ENCODE measurements at regions not wholly inside any gene's neighbourhood (a gene's known extent, or its start where the extent isn't known, plus 50 kb on each side); places are given as distances from the start of the nearest gene placed in this dataset.

DNA sequence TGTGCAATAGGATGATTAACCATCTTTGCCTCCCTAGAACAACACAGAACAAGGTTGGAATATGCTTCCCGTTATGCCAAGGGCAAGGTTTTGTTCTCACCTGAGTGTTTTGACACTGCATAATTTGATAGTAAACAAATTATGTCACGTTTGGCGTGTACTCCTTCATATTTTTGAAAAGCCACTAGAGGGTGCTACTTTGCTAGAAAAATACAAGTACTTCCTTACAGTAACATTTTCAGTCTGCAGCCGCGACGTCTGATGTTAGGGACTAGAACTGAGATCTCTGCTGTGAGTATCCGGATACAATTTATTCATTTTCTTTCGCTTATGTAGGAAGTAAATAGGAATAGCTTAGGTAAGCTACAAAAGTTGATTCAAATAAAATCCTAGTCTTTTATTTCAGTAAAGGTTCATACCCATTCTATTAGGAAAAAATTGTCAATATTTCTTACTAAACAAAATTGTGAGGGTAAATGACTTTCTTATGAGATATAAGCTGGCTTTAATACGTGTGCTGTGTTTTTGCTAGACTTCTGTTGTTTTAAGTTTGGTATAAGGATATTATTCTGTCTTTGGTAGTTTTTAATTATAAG, 181.1 kb upstream of the WDFY3 start:
- no peak overlapping the region for H3K4me3 ChIP-seq (ENCODE audit: low read depth, low read length)

DNA sequence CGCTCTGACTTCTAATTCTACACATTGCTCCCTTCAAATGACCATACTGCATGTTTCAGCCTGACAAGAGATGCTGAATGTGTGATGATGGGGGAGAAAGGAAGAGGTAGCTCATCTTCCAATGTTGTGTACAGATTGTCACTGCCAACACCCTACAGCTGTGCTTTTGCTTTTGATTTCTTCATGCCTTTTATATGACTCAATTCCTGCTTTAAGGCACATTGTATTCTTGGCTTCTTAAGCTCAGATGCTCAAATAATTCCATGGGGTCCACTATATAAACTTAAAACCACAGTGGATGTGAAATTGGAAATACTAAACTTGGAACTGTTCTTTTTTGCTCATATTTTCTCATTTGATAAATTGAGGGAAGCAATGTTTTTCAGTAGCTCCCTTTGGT, 183.2 kb upstream of the WDFY3 start:
- Histone ChIP-seq H3K27me3 (ENCODE audit: control insufficient read depth, insufficient read depth, low read length) (no peaks in the 10 kb centered on the region), H3K9me3 (ENCODE audit: control insufficient read depth, insufficient read depth, low read length) (no peaks in the 10 kb centered on the region), H3K36me3 (ENCODE audit: control insufficient read depth, insufficient read depth, low read length) (no peaks in the 10 kb centered on the region), H3K27ac (ENCODE audit: low read depth, low read length) (no peak overlapping the region), H3K4me1 (ENCODE audit: control insufficient read depth, insufficient read depth, low read length) (no peaks in the 10 kb centered on the region), H3K4me3 (ENCODE audit: low read depth, low read length) (no peak overlapping the region)
- no peak for DNase-seq (ENCODE audit: low read depth in 4 of 6, low spot score in 6 of 6)
- WGBS (ENCODE audit: insufficient coverage): no CpG with 5 or more reads among the region's 1 CpG

More for the DNA sequence above, 181.1 kb upstream of the WDFY3 start:
- Histone ChIP-seq H3K36me3 (ENCODE audit: control insufficient read depth, insufficient read depth, low read length) (no peaks in the 10 kb centered on the region), H3K27me3 (ENCODE audit: control insufficient read depth, insufficient read depth, low read length) (no peaks in the 10 kb centered on the region), H3K27ac (ENCODE audit: low read depth, low read length) (no peak overlapping the region), H3K9me3 (ENCODE audit: control insufficient read depth, insufficient read depth, low read length) (no peaks in the 10 kb centered on the region), H3K4me1 (ENCODE audit: control insufficient read depth, insufficient read depth, low read length) (no peaks in the 10 kb centered on the region)
- 0% methylated on average over 1 of the region's 9 CpGs for WGBS (ENCODE audit: insufficient coverage)
- peak; percentile 24 to 96 (median 52) for DNase-seq (ENCODE audit: low read depth in 4 of 6, low spot score in 6 of 6)

- no peak overlapping the region for H3K4me3 ChIP-seq (ENCODE audit: low read depth, low read length)
- H3K4me1 ChIP-seq (ENCODE audit: control insufficient read depth, insufficient read depth, low read length): no peaks in the 10 kb centered on the region
- H3K27ac ChIP-seq (ENCODE audit: low read depth, low read length): no peak overlapping the region
- DNase-seq (ENCODE audit: low read depth in 4 of 6, low spot score in 6 of 6): no peak
- no peaks in the 10 kb centered on the region for H3K9me3 ChIP-seq (ENCODE audit: control insufficient read depth, insufficient read depth, low read length)
- no CpG with 5 or more reads among the region's 1 CpG for WGBS (ENCODE audit: insufficient coverage)
- H3K36me3 ChIP-seq (ENCODE audit: control insufficient read depth, insufficient read depth, low read length): no peaks in the 10 kb centered on the region
- H3K27me3 ChIP-seq (ENCODE audit: control insufficient read depth, insufficient read depth, low read length): no peaks in the 10 kb centered on the region
These were observed 184.9 kb upstream of the WDFY3 start for GRCh38 chr4:85151371-85151770.

DNA sequence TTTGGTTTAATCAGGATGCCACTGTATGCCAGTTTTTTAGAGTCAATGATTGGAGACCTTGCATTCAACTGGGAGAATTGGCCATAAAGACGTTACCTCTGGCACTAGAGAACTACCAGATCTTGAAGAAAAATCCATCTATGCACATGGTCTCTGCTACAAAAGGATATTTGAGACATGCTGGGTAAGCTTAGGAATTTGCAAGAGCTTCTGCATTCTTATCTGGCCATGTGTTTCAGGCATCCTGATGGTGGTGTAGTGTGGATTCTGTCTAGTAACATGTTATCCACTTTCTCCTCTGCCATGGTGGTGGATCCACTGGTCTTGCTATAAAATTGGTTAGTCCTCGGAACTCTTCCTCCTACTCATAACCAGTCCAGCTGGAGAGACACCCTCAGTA, 185.3 kb upstream of the WDFY3 start:
- Histone ChIP-seq H3K9me3 (ENCODE audit: control insufficient read depth, insufficient read depth, low read length) (no peaks in the 10 kb centered on the region), H3K4me1 (ENCODE audit: control insufficient read depth, insufficient read depth, low read length) (no peaks in the 10 kb centered on the region), H3K27me3 (ENCODE audit: control insufficient read depth, insufficient read depth, low read length) (no peaks in the 10 kb centered on the region), H3K4me3 (ENCODE audit: low read depth, low read length) (no peak overlapping the region), H3K27ac (ENCODE audit: low read depth, low read length) (no peak overlapping the region), H3K36me3 (ENCODE audit: control insufficient read depth, insufficient read depth, low read length) (no peaks in the 10 kb centered on the region)
- no peak for DNase-seq (ENCODE audit: low read depth in 4 of 6, low spot score in 6 of 6)
- 100% methylated on average over 1 of the region's 2 CpGs for WGBS (ENCODE audit: insufficient coverage)

DNA sequence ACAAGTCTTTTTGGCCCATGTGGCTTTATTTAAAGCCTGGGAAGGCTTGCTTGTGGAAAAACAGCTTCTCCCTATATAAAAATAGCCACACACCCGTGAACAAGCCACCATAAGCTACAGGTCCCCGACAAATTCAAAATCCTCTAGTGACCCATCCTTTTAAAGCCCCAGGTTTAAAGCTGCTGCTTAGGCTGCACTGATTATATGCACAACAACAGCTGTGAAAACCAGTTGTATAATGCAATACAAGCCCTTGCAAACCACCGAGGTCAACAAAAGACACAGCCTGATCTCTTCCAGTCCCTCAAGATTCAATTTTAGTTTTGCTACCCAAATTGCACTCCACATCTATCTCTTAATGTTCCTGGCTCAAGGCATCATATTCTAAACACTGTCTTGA, 186.0 kb upstream of the WDFY3 start:
- Histone ChIP-seq H3K36me3 (ENCODE audit: control insufficient read depth, insufficient read depth, low read length) (no peaks in the 10 kb centered on the region), H3K9me3 (ENCODE audit: control insufficient read depth, insufficient read depth, low read length) (no peaks in the 10 kb centered on the region), H3K4me3 (ENCODE audit: low read depth, low read length) (no peak overlapping the region), H3K27ac (ENCODE audit: low read depth, low read length) (no peak overlapping the region), H3K4me1 (ENCODE audit: control insufficient read depth, insufficient read depth, low read length) (no peaks in the 10 kb centered on the region), H3K27me3 (ENCODE audit: control insufficient read depth, insufficient read depth, low read length) (no peaks in the 10 kb centered on the region)
- 77% methylated on average over 3 of the region's 3 CpGs for WGBS (ENCODE audit: insufficient coverage)
- DNase-seq (ENCODE audit: low read depth in 4 of 6, low spot score in 6 of 6): no peak

DNA sequence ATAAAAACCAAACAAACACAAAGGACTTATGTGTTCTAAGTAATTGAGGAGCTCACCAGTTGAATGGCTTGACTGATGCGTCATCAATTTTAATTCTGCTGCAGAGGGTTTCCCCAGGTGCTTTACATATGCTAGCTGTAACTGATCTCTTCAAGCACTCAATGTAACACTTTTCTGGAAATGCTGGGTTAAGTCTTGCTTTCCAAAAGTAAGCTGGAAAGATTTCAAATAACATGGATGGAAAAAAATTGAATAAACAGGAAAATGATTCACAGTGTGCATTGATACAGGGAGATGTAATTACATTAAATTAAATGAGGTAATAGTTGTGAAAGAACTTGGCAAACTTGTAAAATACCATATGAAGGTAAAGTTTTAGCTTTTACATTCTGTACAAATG, 186.7 kb upstream of the WDFY3 start:
- Histone ChIP-seq H3K4me3 (ENCODE audit: low read depth, low read length) (no peak overlapping the region), H3K27ac (ENCODE audit: low read depth, low read length) (no peak overlapping the region), H3K9me3 (ENCODE audit: control insufficient read depth, insufficient read depth, low read length) (no peaks in the 10 kb centered on the region), H3K36me3 (ENCODE audit: control insufficient read depth, insufficient read depth, low read length) (no peaks in the 10 kb centered on the region), H3K27me3 (ENCODE audit: control insufficient read depth, insufficient read depth, low read length) (no peaks in the 10 kb centered on the region), H3K4me1 (ENCODE audit: control insufficient read depth, insufficient read depth, low read length) (no peaks in the 10 kb centered on the region)
- no peak for DNase-seq (ENCODE audit: low read depth in 4 of 6, low spot score in 6 of 6)
- WGBS (ENCODE audit: insufficient coverage): no CpG with 5 or more reads among the region's 1 CpG

GRCh38 chr4:85154591-85154990, 188.1 kb upstream of the WDFY3 start:
- H3K4me1 ChIP-seq (ENCODE audit: control insufficient read depth, insufficient read depth, low read length): no peaks in the 10 kb centered on the region
- H3K27ac ChIP-seq (ENCODE audit: low read depth, low read length): no peak overlapping the region
- no peaks in the 10 kb centered on the region for H3K9me3 ChIP-seq (ENCODE audit: control insufficient read depth, insufficient read depth, low read length)
- WGBS (ENCODE audit: insufficient coverage): no CpG with 5 or more reads among the region's 1 CpG
- no peak for DNase-seq (ENCODE audit: low read depth in 4 of 6, low spot score in 6 of 6)
- no peak overlapping the region for H3K4me3 ChIP-seq (ENCODE audit: low read depth, low read length)
- H3K36me3 ChIP-seq (ENCODE audit: control insufficient read depth, insufficient read depth, low read length): no peaks in the 10 kb centered on the region
- no peaks in the 10 kb centered on the region for H3K27me3 ChIP-seq (ENCODE audit: control insufficient read depth, insufficient read depth, low read length)

DNA sequence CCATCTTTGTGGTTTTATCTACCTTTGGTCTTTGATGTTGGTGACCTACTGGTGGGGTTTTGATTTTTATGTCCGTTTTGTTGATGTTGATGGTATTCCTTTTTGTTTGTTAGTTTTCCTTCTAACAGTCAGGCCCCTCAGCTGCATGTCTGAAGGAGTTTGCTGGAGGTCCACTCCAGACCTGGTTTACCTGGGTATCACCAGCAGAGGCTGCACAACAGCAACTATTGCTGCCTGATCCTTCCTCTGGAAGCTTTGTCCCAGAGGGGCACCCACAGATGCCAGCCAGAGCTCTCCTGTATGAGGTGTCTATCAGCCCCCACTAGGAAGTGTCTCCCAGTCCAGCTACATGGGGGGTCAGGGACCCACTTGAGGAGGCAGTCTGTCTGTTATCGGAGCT, 199.3 kb upstream of the WDFY3 start:
- H3K36me3 ChIP-seq (ENCODE audit: control insufficient read depth, insufficient read depth, low read length): no peaks in the 10 kb centered on the region
- no peak for DNase-seq (ENCODE audit: low read depth in 4 of 6, low spot score in 6 of 6)
- no peak overlapping the region for H3K4me3 ChIP-seq (ENCODE audit: low read depth, low read length)
- H3K4me1 ChIP-seq (ENCODE audit: control insufficient read depth, insufficient read depth, low read length): no peaks in the 10 kb centered on the region
- 90% methylated on average over 2 of the region's 2 CpGs for WGBS (ENCODE audit: insufficient coverage)
- H3K9me3 ChIP-seq (ENCODE audit: control insufficient read depth, insufficient read depth, low read length): no peaks in the 10 kb centered on the region
- H3K27ac ChIP-seq (ENCODE audit: low read depth, low read length): no peak overlapping the region
- no peaks in the 10 kb centered on the region for H3K27me3 ChIP-seq (ENCODE audit: control insufficient read depth, insufficient read depth, low read length)

DNA sequence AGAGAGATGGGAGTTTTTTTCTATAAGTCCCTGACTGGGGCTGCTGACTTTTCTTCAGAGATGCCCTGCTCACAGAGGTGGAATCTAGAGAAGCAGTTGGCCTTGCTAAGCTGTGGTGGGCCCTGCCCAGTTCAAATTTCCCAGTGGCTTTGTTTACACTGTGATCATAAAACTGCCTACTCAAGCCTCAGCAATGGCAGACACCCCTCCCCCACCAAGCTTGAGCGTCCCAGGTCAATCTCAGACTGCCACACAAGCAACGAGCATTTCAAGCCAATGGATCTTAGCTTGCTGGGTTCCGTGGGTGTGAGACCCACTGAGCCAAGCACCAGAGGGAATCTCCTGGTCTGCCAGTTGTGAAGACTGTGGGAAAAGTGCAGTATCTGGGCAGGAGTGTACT, 199.8 kb upstream of the WDFY3 start:
- H3K36me3 ChIP-seq (ENCODE audit: control insufficient read depth, insufficient read depth, low read length): no peaks in the 10 kb centered on the region
- no peak overlapping the region for H3K27ac ChIP-seq (ENCODE audit: low read depth, low read length)
- no peaks in the 10 kb centered on the region for H3K27me3 ChIP-seq (ENCODE audit: control insufficient read depth, insufficient read depth, low read length)
- no peaks in the 10 kb centered on the region for H3K4me1 ChIP-seq (ENCODE audit: control insufficient read depth, insufficient read depth, low read length)
- no peaks in the 10 kb centered on the region for H3K9me3 ChIP-seq (ENCODE audit: control insufficient read depth, insufficient read depth, low read length)
- 56% methylated on average over 1 of the region's 3 CpGs for WGBS (ENCODE audit: insufficient coverage)
- DNase-seq (ENCODE audit: low read depth in 4 of 6, low spot score in 6 of 6): no peak
- H3K4me3 ChIP-seq (ENCODE audit: low read depth, low read length): no peak overlapping the region

DNA sequence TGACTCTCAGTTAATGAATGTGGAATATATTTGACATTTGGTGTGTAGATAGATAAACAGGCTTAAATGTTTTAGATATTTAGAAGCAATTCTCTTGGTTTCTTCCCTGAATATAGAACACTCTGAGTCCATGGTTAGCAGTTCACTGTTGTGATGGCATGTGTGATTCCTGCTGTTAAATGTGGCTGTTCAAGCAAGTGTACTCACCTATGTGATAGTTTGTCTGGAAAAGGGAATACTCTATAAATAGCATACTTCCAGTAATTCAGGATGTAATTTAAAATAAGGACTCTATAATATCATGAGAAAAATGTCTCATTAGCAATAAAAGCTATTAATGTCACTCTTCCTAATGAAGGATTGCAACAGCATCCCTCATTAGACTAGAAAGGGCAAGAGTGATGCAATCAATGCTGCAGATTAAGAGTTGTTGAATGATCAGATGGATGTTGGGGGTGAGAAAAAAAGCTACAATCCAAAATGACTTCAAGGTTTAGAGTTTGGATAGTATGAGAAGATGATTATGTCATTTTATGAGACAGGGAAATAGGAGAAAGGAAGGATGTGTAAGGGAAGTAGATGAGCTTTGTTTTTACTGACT, 201.8 kb upstream of the WDFY3 start:
- no peak overlapping the region for H3K27ac ChIP-seq (ENCODE audit: low read depth, low read length)
- DNase-seq (ENCODE audit: low read depth in 4 of 6, low spot score in 6 of 6): peak in 1 of 6 donors; percentile 54
- no peaks in the 10 kb centered on the region for H3K27me3 ChIP-seq (ENCODE audit: control insufficient read depth, insufficient read depth, low read length)
- H3K36me3 ChIP-seq (ENCODE audit: control insufficient read depth, insufficient read depth, low read length): no peaks in the 10 kb centered on the region
- no peaks in the 10 kb centered on the region for H3K4me1 ChIP-seq (ENCODE audit: control insufficient read depth, insufficient read depth, low read length)
- H3K4me3 ChIP-seq (ENCODE audit: low read depth, low read length): no peak overlapping the region
- H3K9me3 ChIP-seq (ENCODE audit: control insufficient read depth, insufficient read depth, low read length): no peaks in the 10 kb centered on the region

Data from spinal cord (tissue), 9 donors.